Neutrophil (primary cell): ENCODE measurements at regions not wholly inside any gene's neighbourhood (a gene's known extent, or its start where the extent isn't known, plus 50 kb on each side); places are given as distances from the start of the nearest gene placed in this dataset.

Source experiments
- H3K27ac ChIP-seq: fragments of 200-600 bp; sonication (generic); 2 replicates; pipeline ENCODE4 v1.5.1; 2016; ENCODE audit warnings: mild to moderate bottlenecking, moderate library complexity
- H3K27me3 ChIP-seq: fragments of 200-600 bp; sonication (generic); 2 replicates; pipeline ENCODE4 v1.6.0; 2016; ENCODE audit warnings: mild to moderate bottlenecking
- H3K36me3 ChIP-seq: fragments of 200-600 bp; sonication (generic); 2 replicates; pipeline ENCODE4 v1.5.1; 2017
- H3K4me1 ChIP-seq, 2 experiments: fragments of 200-600 bp in 1 of 2; sonication (generic) in 1 of 2; 1 replicate in 1 of 2; 2 replicates in 1 of 2; pipeline versions ENCODE4 v1.5.1 to v1.6.1; 2013 to 2016; ENCODE audit warnings: low read depth in 1 of 2, low read length in 1 of 2, mild to moderate bottlenecking in 1 of 2, moderate library complexity in 1 of 2; ENCODE audit not compliant: control insufficient read depth in 1 of 2, insufficient read depth in 1 of 2
- H3K4me3 ChIP-seq, 2 experiments: fragments of 200-600 bp in 1 of 2; sonication (generic) in 1 of 2; 1 replicate in 1 of 2; 2 replicates in 1 of 2; pipeline ENCODE4 v1.5.1; 2013 to 2016; ENCODE audit warnings: low read depth in 1 of 2, low read length in 1 of 2, mild to moderate bottlenecking in 1 of 2, moderate library complexity in 1 of 2
- H3K9me3 ChIP-seq: fragments of 200-600 bp; sonication (generic); 2 replicates; pipeline ENCODE4 v1.5.1; 2016
- CTCF ChIP-seq: fragments of 200-600 bp; sonication (generic); IDR thresholded peaks from 2 replicates; pipeline ENCODE4 v1.5.1; 2016; ENCODE audit warnings: antibody characterized with exemption

DNA sequence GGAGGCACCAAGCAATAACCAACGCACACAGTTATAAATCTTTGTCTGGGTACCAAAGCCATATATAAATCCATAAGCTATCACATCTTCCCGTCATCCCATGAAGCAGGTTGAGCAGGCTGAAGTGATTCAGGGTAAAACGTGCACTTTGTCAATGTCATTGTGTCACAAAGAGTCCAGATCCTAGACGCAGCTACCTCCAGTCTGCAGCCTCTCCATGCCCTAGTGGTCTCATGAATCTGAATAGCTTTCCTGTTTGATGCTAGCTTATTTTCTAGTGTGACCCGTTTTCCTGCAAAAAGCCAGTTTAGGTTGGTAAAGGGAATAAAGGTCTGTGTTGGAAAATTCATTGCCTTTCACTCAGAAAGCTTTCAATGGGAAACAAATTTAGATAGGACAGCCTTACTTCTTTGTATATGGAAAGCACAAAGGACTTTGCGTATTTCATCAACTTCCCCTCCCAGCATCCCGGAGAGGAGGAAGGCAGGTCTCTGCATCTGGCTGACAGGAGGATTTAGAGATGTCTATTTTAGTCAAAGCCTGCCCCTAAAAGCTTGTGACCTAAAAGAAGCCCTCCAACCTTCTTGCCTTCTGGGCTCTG lies 222.3 kb upstream of the ARL4C start:
- no peaks in the 10 kb centered on the region for H3K27me3 ChIP-seq
- H3K4me3 ChIP-seq = no peak overlapping the region
- no peaks in the 10 kb centered on the region for H3K4me1 ChIP-seq
- H3K36me3 ChIP-seq = no peaks in the 10 kb centered on the region
- H3K9me3 ChIP-seq = no peaks in the 10 kb centered on the region
- TF ChIP-seq CTCF = no peak
- no peak overlapping the region for H3K27ac ChIP-seq

GRCh38 chr2:234716271-234716670 lies 219.4 kb upstream of the ARL4C start:
- no peaks in the 10 kb centered on the region for H3K36me3 ChIP-seq
- no peak for TF ChIP-seq CTCF
- H3K27ac ChIP-seq = no peak overlapping the region
- H3K4me1 ChIP-seq = no peaks in the 10 kb centered on the region
- H3K4me3 ChIP-seq = no peak overlapping the region
- H3K27me3 ChIP-seq = no peaks in the 10 kb centered on the region
- no peaks in the 10 kb centered on the region for H3K9me3 ChIP-seq

DNA sequence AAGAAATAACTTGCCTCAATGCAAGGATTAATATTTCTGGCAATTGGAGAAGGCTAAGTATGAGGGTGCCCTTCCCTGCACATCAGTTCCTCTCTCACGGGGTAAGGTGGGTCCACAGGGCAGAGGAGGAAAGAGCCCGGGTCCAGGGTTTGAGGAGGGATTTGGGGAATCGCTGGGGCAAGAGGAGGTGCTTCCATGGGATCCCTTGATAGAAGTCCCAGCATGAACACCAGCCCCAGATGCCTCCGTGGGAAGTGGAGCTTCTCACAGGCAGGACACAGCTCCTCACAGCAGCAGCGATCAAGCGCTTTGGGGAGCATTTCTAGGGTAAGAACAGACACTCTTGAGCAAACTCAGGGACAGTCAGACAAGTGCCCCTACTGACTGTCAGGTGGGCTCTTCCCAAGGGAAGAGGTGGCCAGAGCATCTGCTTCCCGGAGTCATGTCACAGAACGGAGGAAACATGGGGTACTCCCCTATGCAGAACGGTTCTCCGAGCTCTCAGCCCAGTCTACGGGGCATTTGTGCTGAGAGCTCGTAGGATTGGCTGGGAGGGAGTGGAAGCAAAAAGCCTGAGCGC lies 218.9 kb upstream of the ARL4C start:
- no peaks in the 10 kb centered on the region for H3K4me1 ChIP-seq
- no peaks in the 10 kb centered on the region for H3K27me3 ChIP-seq
- no peaks in the 10 kb centered on the region for H3K9me3 ChIP-seq
- H3K27ac ChIP-seq = no peak overlapping the region
- TF ChIP-seq CTCF = no peak
- H3K36me3 ChIP-seq = no peaks in the 10 kb centered on the region
- H3K4me3 ChIP-seq = no peak overlapping the region

DNA sequence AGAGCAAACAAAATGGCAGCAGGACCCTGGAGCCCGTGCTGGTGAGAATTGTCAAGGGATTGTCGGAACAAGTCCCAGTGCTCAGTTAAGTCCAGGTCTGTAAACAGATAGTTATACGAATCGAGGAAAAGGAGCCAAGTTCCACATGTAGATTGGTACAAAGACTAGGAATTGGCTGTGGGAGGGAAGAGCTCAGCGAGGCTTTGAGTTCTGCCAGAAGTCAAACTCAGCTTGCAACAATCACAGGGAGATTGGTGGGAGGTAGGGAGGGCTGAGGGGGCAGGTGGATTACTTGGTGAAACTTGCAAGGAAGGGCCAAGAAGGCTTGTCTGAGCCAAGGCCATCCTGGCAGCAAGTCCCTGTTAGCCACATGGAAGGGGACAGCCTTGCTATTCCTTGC lies 217.8 kb upstream of the ARL4C start:
- no peaks in the 10 kb centered on the region for H3K27me3 ChIP-seq
- no peaks in the 10 kb centered on the region for H3K36me3 ChIP-seq
- no peaks in the 10 kb centered on the region for H3K4me1 ChIP-seq
- no peak overlapping the region for H3K4me3 ChIP-seq
- no peak overlapping the region for H3K27ac ChIP-seq
- no peaks in the 10 kb centered on the region for H3K9me3 ChIP-seq
- no peak for TF ChIP-seq CTCF

DNA sequence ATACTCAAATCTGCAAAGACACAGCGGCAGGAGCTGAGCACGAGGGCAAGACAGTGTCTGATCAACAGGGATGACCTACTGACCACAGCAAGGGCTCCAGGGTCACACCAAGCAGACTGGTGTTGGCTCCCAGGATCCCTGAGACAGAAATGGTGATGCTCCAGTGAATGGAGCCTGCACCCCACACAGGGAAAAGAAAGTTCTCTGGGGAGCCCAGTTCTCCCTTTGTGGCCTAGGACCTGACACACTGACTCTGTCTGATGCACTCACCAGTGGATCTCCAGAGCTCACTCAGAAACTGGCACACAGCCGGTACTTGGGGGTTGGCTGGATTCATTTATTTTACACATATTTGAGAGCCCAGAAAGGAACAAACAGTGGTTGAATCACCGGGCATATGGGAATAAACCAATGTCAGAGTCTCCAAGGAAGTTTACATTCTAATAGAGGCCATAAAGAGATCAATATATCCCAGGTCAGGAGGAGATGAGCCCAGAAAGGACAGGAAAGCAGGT lies 215.6 kb upstream of the ARL4C start:
- H3K36me3 ChIP-seq = no peaks in the 10 kb centered on the region
- no peak overlapping the region for H3K4me3 ChIP-seq
- TF ChIP-seq CTCF = no peak
- no peaks in the 10 kb centered on the region for H3K27me3 ChIP-seq
- no peaks in the 10 kb centered on the region for H3K4me1 ChIP-seq
- H3K9me3 ChIP-seq = no peaks in the 10 kb centered on the region
- no peak overlapping the region for H3K27ac ChIP-seq
